Fibroblast of peridontal ligament (primary cell): ENCODE measurements at regions not wholly inside any gene's neighbourhood (a gene's known extent, or its start where the extent isn't known, plus 50 kb on each side); places are given as distances from the start of the nearest gene placed in this dataset.

ENCODE experiments used
- DNase-seq: peaks from one replicate; pipeline ENCODE4 v3.0.0-alpha.2; 2010; ENCODE audit errors: extremely low read depth

GRCh38 chr2:74065456-74065855, 80.7 kb downstream of the TET3 start:
- DNase-seq, result no peak

GRCh38 chr2:74066491-74067203, 81.1 kb downstream of the BOLA3 start:
- peak; percentile 18 for DNase-seq

- DNase-seq, result no peak
Measured at GRCh38 chr2:74067221-74067747, 80.4 kb downstream of the BOLA3 start.

- no peak for DNase-seq
Measured at GRCh38 chr2:74070991-74071390, 76.7 kb downstream of the BOLA3 start.

GRCh38 chr2:74071426-74071825, 76.3 kb downstream of the BOLA3 start:
- DNase-seq, result no peak

GRCh38 chr2:74072565-74072964, 75.1 kb downstream of the BOLA3 start:
- DNase-seq, result no peak

- no peak for DNase-seq
Measured at GRCh38 chr2:74074487-74074886, 73.2 kb downstream of the BOLA3 start.

GRCh38 chr2:74076074-74076470, 71.6 kb downstream of the BOLA3 start:
- no peak for DNase-seq

GRCh38 chr2:74077636-74078035, 70.1 kb downstream of the BOLA3 start:
- no peak for DNase-seq

- DNase-seq, result no peak
Measured at GRCh38 chr2:74078466-74078865, 69.2 kb downstream of the BOLA3 start.

GRCh38 chr2:74079522-74080341, 68.0 kb downstream of the BOLA3 start:
- peak; percentile 17 for DNase-seq

GRCh38 chr2:74080346-74080745, 67.4 kb downstream of the BOLA3 start:
- peak; percentile 20 for DNase-seq

GRCh38 chr2:74081030-74081762, 66.5 kb downstream of the BOLA3 start:
- DNase-seq, result no peak

- DNase-seq, result peak; percentile 36
Measured at GRCh38 chr2:74081763-74082110, 66.0 kb downstream of the BOLA3 start.

- no peak for DNase-seq
Measured at GRCh38 chr2:74083750-74084149, 64.0 kb downstream of the BOLA3 start.
